Ovary (tissue), 7 donors: ENCODE measurements at regions not wholly inside any gene's neighbourhood (a gene's known extent, or its start where the extent isn't known, plus 50 kb on each side); places are given as distances from the start of the nearest gene placed in this dataset.

Experiments used
- DNase-seq, 5 donors: peaks; one replicate each; pipeline ENCODE4 v3.0.0-alpha.2; 2019 to 2020
- H3K27ac ChIP-seq, 2 donors: fragments of 200-600 bp; one replicate each; pipeline versions ENCODE4 v1.5.1 to v1.8.0; 2019 to 2022
- H3K27me3 ChIP-seq: fragments of 200-600 bp; one replicate; pipeline ENCODE4 v1.8.0; 2022
- H3K36me3 ChIP-seq: fragments of 200-600 bp; sonication (generic); one replicate; pipeline ENCODE4 v1.5.1; 2019
- H3K4me1 ChIP-seq: one replicate; pipeline ENCODE4 v1.8.1; 2013; ENCODE audit warnings: mild to moderate bottlenecking, moderate library complexity; ENCODE audit not compliant: insufficient read depth
- H3K4me3 ChIP-seq: fragments of 200-600 bp; sonication (generic); one replicate; pipeline ENCODE4 v1.5.1; 2017
- H3K9me3 ChIP-seq, 2 donors: fragments of 200-600 bp in 1 of 2; sonication (generic) in 1 of 2; one replicate each; pipeline versions ENCODE4 v1.5.1 to v1.8.1; 2013 to 2019; ENCODE audit warnings: mild to moderate bottlenecking in 1 of 2, moderate library complexity in 1 of 2
- EP300 ChIP-seq: sonication (generic); formaldehyde crosslinking; IDR thresholded peaks from one replicate; pipeline ENCODE4 v1.6.1; 2017; ENCODE audit warnings: antibody characterized with exemption
- POLR2A ChIP-seq: fragments of 450-650 bp; IDR thresholded peaks from one replicate; pipeline ENCODE4 v1.6.1; 2017; ENCODE audit warnings: antibody characterized with exemption, mild to moderate bottlenecking, moderate library complexity
- WGBS, 3 donors: extraction: QIAGEN DNeasy Blood & Tissue Kit in 1 of 3; methylation state at CpG; one replicate each; pipeline versions ENCODE4 v1.1.5 to v1.1.7; 2013 to 2017; 5-methylcytosine and 5-hydroxymethylcytosine counted together
- intact Hi-C, 4 donors: fragments of 100-400 bp; cut with DNase I; formaldehyde crosslinking; loops; one replicate each; pipeline versions ENCODE4 v1.11.0 to v1.15.1; 2022 to 2023
- TF ChIP-seq, protein P1 (sequence below), 3 donors: fragments of 450-650 bp in 2 of 3; fragments of 200-600 bp in 1 of 3; IDR thresholded peaks; one replicate each; pipeline versions ENCODE4 v1.5.1 to v1.8.0; 2016 to 2022; ENCODE audit warnings: antibody characterized with exemption in 3 of 3, mild to moderate bottlenecking in 1 of 3
- donor health status: DM: no; HTN: no; CAD: no; lungs with moderate emphysema.
- donor health status: DM: no; HTN: no; CAD: no.
- donor health status: Bipolar disorder and iron deficiency.
- donor health status: DM: no; HTN: no; CAD: no.
- donor health status: DM: yes; HTN: yes; CAD: no.

DNA sequence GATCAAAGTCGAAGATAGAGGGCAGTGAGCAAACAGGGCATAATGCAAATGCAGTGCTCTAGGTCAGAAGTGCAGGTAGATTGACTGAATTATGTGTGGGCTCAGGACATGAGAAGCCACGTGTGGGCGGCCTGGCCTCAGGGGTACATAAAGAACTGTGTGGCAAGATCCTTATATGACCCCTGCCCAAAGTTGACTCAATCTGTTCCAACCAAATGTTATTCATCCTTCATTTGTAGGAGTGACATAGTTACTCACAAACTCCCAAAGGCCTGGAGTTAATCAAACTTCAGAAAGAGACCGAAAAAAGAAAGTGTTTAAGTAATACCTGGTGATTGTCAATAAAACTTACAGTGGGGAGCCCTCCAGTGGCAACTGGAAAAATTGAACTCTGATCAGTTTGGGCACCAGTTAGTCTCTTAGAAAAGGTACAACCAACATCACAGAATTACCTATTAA is 150.4 kb upstream of the FAR2 start:
- H3K4me3 ChIP-seq, result no peak overlapping the region
- intact Hi-C loops, result no loop called here
- no peaks in the 10 kb centered on the region for H3K27me3 ChIP-seq
- TF ChIP-seq, protein P1, sequence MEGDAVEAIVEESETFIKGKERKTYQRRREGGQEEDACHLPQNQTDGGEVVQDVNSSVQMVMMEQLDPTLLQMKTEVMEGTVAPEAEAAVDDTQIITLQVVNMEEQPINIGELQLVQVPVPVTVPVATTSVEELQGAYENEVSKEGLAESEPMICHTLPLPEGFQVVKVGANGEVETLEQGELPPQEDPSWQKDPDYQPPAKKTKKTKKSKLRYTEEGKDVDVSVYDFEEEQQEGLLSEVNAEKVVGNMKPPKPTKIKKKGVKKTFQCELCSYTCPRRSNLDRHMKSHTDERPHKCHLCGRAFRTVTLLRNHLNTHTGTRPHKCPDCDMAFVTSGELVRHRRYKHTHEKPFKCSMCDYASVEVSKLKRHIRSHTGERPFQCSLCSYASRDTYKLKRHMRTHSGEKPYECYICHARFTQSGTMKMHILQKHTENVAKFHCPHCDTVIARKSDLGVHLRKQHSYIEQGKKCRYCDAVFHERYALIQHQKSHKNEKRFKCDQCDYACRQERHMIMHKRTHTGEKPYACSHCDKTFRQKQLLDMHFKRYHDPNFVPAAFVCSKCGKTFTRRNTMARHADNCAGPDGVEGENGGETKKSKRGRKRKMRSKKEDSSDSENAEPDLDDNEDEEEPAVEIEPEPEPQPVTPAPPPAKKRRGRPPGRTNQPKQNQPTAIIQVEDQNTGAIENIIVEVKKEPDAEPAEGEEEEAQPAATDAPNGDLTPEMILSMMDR (IDR thresholded peaks at IDR 0.05), result no peak
- TF ChIP-seq POLR2A, result no peak
- TF ChIP-seq EP300, result no peak
- H3K4me1 ChIP-seq, result no peaks in the 10 kb centered on the region
- no peaks in the 10 kb centered on the region for H3K9me3 ChIP-seq
- no peak for DNase-seq
- no peaks in the 10 kb centered on the region for H3K36me3 ChIP-seq
- no peak overlapping the region for H3K27ac ChIP-seq
- WGBS, 3 donors, result 63 to 68% (median 66%) methylated on average over 4 of the region's 4 CpGs

DNA sequence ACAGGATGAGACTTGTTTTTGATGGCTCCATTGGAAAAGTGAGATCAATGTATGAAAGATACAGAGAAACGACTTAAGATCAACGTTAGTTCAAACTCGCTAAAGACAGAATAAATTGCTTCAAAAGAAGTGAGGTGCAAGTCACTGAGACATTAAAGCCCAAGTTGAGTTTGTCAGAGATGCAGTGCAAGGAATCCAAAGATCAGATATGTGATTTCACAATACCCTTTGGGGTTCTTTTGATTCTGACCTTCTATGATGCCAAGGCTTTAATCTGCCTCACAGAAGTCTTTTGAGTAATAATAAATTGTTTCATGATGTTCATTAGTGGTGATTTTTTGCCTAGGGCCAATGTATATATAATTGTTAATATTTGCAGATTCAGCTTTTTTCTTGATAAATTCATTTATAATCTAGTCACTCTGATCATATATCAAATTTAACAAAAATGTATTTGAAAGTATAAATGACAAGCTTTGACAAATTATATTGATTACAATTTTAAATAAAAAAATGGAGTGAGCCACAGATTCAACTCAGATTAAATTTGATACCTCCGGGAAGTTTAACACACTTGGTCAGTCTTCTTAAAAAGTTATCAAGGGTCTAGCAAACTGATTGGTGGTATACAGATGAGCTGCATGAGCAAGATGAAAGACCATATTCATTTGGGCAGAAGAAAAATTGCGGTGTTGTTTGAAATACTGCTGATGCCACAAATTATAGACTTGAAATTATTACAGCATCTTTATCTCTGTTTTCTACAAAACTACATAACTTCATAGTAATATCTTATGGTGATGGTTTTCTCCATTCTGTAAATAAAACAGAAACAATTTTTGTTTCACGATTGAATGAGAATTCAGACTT is 144.8 kb upstream of the FAR2 start:
- intact Hi-C loops, result no loop called here
- no peak for DNase-seq
- Histone ChIP-seq H3K27me3 (no peaks in the 10 kb centered on the region), H3K27ac (no peak overlapping the region), H3K9me3 (no peaks in the 10 kb centered on the region), H3K4me1 (no peaks in the 10 kb centered on the region), H3K36me3 (no peaks in the 10 kb centered on the region), H3K4me3 (no peak overlapping the region)
- no peak for TF ChIP-seq POLR2A
- no peak for TF ChIP-seq EP300
- TF ChIP-seq, protein P1 (IDR thresholded peaks at IDR 0.05), result no peak
- WGBS, 3 donors, result 67 to 71% (median 67%) methylated on average over 6 of the region's 6 CpGs

DNA sequence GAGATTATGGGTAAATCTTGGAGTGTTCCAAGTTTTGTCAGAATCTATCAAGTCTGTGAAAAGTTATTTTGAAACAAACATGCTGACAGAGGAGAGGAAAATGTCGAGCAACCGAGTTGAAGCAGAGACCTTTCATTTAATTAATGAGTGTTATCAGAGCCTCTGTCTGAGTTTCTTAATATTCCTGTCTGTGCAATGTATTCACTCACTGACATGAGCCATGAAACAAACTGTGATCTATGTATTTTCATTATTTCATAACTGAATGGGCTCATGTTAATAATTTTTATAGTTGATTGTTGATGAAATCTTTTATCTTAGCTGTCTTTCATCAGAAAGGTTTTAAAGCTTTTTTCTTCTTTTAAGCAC is 144.2 kb upstream of the FAR2 start:
- intact Hi-C loops, result no loop called here
- no peak for DNase-seq
- Histone ChIP-seq H3K4me3 (no peak overlapping the region), H3K4me1 (no peaks in the 10 kb centered on the region), H3K36me3 (no peaks in the 10 kb centered on the region), H3K9me3 (no peaks in the 10 kb centered on the region), H3K27me3 (no peaks in the 10 kb centered on the region), H3K27ac (no peak overlapping the region)
- TF ChIP-seq POLR2A (no peak), EP300 (no peak)
- TF ChIP-seq, protein P1 (IDR thresholded peaks at IDR 0.05), result no peak
- 11 to 24% (median 19%) methylated on average over 2 of the region's 2 CpGs for WGBS, 3 donors

DNA sequence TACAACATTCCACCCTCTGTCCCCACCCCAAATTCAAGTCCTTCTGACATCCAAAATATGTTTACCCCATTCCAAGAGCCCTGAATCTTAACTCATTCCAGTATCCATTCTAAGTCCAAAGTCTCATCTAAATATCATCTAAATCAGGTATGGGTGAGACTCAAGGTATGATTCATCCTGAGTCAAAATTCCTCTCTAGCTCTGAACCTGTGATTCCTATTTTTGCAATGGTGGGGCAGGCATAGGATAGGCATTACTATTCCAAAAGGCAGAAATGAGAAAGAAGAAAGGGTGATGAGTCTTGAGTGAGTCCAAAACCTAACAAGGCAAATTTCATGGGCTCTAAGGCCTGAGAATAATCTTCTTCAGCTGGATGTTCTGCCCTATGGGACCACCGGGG is 140.3 kb upstream of the FAR2 start:
- H3K36me3 ChIP-seq, result no peaks in the 10 kb centered on the region
- H3K27me3 ChIP-seq, result no peaks in the 10 kb centered on the region
- TF ChIP-seq, protein P1 (IDR thresholded peaks at IDR 0.05), result no peak
- TF ChIP-seq POLR2A (no peak), EP300 (no peak)
- no peak overlapping the region for H3K27ac ChIP-seq
- H3K4me1 ChIP-seq, result no peaks in the 10 kb centered on the region
- H3K9me3 ChIP-seq, result no peaks in the 10 kb centered on the region
- no peak overlapping the region for H3K4me3 ChIP-seq
- no peak for DNase-seq
- intact Hi-C loops, result no loop called here
- WGBS, 3 donors, result 86 to 95% (median 90%) methylated on average over 1 of the region's 1 CpG
